Left ventricle myocardium inferior (tissue), 1 donor: ENCODE measurements at regions not wholly inside any gene's neighbourhood (a gene's known extent, or its start where the extent isn't known, plus 50 kb on each side); places are given as distances from the start of the nearest gene placed in this dataset.

Source experiments
- DNase-seq: peaks from one replicate; pipeline ENCODE4 v3.0.0-alpha.2; 2020
- H3K27ac ChIP-seq: fragments of 200-600 bp; replicated peaks from 2 replicates; pipeline ENCODE4 v1.8.0; 2021
- H3K27me3 ChIP-seq: fragments of 200-600 bp; 2 replicates; pipeline ENCODE4 v1.8.0; 2021; ENCODE audit warnings: low read depth
- H3K36me3 ChIP-seq: fragments of 200-600 bp; 2 replicates; pipeline ENCODE4 v1.8.0; 2021
- H3K4me1 ChIP-seq: fragments of 200-600 bp; 2 replicates; pipeline ENCODE4 v1.8.0; 2021
- H3K4me3 ChIP-seq: fragments of 200-600 bp; 2 replicates; pipeline ENCODE4 v1.8.0; 2021; ENCODE audit warnings: mild to moderate bottlenecking, moderate library complexity
- H3K9me3 ChIP-seq: fragments of 200-600 bp; replicated peaks from 2 replicates; pipeline ENCODE4 v1.8.0; 2021
- intact Hi-C: fragments of 100-400 bp; cut with micrococcal nuclease; formaldehyde crosslinking; loops from one replicate; pipeline ENCODE4 v1.11.0; 2022
- TF ChIP-seq, protein P1 (sequence below): fragments of 200-600 bp; IDR thresholded peaks from 2 replicates; pipeline ENCODE4 v1.8.0; 2021; ENCODE audit warnings: antibody characterized with exemption, mild to moderate bottlenecking, borderline replicate concordance
- donor health status: DM: no; HTN: yes; CAD: no; lungs with severe emphysema.

DNA sequence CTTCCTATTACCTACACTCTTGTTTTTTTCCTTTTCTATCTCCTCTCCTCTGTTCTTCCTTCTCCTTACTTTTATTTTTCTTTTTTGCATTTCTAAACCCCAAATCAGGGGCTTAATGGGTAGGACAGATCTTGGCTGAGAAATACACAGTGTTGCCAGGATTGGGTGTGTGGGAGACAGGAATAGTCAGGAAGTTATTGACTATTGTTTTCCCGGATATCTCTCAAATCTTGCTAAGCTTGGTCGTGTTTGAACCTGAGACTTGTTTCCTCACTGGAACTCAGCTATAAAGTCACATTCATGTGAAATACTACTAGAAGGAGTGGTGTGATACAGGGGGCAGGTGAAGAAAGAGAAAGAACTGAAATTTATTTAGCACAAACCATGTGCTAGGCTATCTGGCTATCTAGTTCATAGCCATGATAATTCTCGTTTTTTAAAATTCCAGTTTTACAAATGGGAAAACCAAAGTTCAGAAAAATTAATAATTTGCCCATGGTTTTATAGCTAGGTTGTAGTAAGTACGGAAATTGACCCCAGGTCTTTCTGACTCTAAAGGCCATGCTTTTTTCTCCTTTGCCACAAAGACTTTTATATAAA, 343.2 kb upstream of the UMPS start:
- Histone ChIP-seq H3K4me1 (peaks cover 16% of the 10 kb centered on the region), H3K36me3 (no peaks in the 10 kb centered on the region), H3K4me3 (no peak overlapping the region), H3K27me3 (no peaks in the 10 kb centered on the region), H3K27ac (no peak overlapping the region), H3K9me3 (no peaks in the 10 kb centered on the region)
- no peak for DNase-seq
- intact Hi-C loops = no loop called here
- TF ChIP-seq, protein P1, sequence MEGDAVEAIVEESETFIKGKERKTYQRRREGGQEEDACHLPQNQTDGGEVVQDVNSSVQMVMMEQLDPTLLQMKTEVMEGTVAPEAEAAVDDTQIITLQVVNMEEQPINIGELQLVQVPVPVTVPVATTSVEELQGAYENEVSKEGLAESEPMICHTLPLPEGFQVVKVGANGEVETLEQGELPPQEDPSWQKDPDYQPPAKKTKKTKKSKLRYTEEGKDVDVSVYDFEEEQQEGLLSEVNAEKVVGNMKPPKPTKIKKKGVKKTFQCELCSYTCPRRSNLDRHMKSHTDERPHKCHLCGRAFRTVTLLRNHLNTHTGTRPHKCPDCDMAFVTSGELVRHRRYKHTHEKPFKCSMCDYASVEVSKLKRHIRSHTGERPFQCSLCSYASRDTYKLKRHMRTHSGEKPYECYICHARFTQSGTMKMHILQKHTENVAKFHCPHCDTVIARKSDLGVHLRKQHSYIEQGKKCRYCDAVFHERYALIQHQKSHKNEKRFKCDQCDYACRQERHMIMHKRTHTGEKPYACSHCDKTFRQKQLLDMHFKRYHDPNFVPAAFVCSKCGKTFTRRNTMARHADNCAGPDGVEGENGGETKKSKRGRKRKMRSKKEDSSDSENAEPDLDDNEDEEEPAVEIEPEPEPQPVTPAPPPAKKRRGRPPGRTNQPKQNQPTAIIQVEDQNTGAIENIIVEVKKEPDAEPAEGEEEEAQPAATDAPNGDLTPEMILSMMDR = no peak

DNA sequence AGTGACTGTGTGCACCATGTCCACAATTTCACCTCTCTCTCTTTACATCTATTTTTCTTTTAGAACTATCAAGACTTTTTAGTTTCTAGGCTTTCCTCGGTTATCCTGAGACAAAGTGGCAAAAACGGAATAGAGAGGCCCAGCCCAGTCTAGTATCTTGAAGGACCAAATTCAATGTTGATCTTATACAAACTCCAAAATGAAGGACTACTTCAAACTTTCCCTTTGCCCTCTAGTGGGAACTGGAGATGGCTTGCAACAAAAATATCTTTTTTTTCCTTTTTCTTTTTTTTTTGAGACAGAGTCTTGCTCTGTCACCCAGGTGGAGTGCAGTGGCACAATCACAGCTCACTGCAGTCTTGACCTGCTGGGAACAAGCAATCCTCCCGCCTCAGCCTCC, 338.5 kb upstream of the UMPS start:
- intact Hi-C loops = no loop called here
- DNase-seq = no peak
- Histone ChIP-seq H3K4me1 (peaks cover 24% of the 10 kb centered on the region), H3K36me3 (no peaks in the 10 kb centered on the region), H3K27me3 (no peaks in the 10 kb centered on the region), H3K9me3 (no peaks in the 10 kb centered on the region), H3K27ac (no peak overlapping the region), H3K4me3 (no peak overlapping the region)
- TF ChIP-seq, protein P1 = no peak

DNA sequence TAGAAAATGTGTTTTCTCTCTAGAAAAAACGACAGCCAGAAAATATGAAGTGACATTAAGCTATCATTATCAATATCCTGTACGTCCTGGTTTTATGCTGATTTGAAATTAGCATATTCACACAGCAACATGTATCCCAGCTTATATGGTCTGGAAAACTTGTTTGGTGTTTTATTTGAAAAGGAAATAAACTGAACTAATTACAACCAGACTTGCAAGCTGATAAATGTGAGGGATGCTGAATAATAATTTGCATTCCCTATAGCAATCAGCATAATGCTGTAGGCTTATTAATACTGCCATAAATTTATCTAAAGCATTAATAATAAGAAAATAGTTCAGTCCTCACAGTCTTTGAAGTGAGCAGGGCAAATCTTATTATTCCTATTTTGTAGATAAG, 336.9 kb upstream of the UMPS start:
- TF ChIP-seq, protein P1 = no peak
- no peaks in the 10 kb centered on the region for H3K9me3 ChIP-seq
- no peak for DNase-seq
- H3K4me3 ChIP-seq = no peak overlapping the region
- no peak overlapping the region for H3K27ac ChIP-seq
- H3K4me1 ChIP-seq = peaks cover 32% of the 10 kb centered on the region
- H3K36me3 ChIP-seq = peaks cover 5% of the 10 kb centered on the region
- intact Hi-C loops = no loop called here
- no peaks in the 10 kb centered on the region for H3K27me3 ChIP-seq

DNA sequence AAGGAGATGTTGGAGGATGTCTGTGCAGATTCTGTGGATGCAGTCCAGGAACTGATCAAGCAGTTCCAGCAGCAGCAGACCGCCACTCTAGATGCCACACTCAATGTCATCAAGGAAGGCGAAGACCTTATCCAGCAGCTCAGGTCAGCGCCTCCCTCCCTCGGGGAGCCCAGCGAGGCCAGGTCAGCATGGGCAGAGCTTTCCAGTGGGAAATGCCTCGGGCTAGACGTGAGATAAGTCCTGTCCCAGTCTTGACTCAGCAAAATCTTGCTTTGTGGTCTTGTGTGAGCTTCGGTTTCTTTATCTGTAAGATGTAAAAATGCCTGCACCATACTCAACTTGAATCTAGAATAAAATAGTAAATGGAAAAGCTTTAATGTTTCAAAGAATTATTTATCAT, 335.1 kb upstream of the UMPS start:
- intact Hi-C loops = no loop called here

DNA sequence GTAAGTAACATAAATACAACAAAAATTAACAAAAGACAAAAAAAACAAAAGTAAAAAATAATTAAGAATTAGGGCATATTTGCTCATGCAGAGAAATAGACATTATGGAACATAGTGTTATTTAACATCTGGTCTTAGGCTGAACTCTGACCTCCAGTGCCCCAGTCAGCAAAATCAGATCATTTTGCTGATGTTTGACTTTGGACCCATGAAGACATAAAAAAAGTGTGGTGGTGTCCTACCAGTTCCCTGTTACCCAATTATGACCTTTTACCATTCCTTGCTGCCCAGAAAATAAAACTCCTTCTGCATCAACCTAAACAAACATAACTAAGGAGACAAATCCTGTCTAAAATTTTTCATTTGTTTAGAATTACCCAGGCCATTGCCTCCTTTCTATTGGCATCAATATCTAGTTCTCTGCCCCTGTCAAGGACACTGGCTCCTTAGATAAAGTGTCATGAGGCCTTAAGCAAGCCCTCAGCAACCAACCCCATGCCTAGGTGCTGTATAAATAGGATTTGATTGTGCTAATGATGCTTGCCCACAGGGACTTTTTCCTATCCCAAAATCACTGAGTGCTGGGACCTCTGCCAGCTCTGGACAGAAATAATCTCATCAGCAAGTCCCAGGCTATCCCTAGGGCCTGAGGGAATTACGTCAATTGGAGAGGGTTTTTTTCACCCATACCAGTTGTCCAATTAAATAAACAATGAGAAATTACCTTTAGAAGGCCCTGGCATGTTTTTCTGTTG, 334.5 kb upstream of the UMPS start:
- DNase-seq = peak; percentile 62
- Histone ChIP-seq H3K27me3 (no peaks in the 10 kb centered on the region), H3K4me3 (no peak overlapping the region), H3K4me1 (peaks cover 32% of the 10 kb centered on the region), H3K36me3 (peaks cover 14% of the 10 kb centered on the region), H3K9me3 (no peaks in the 10 kb centered on the region), H3K27ac (peak overlapping the region; percentile 78)
- TF ChIP-seq, protein P1 = no peak
- intact Hi-C loops = no loop called here

More for the DNA sequence above, 335.1 kb upstream of the UMPS start:
- Histone ChIP-seq H3K9me3 (no peaks in the 10 kb centered on the region), H3K27me3 (no peaks in the 10 kb centered on the region), H3K4me1 (peaks cover 32% of the 10 kb centered on the region), H3K27ac (peak overlapping the region; percentile 78), H3K4me3 (no peak overlapping the region), H3K36me3 (peaks cover 14% of the 10 kb centered on the region)
- DNase-seq = no peak
- TF ChIP-seq, protein P1 = no peak
